RCC 7860 (cell line): ENCODE measurements at regions not wholly inside any gene's neighbourhood (a gene's known extent, or its start where the extent isn't known, plus 50 kb on each side); places are given as distances from the start of the nearest gene placed in this dataset.

ENCODE experiments used
- DNase-seq: peaks from one replicate; pipeline ENCODE4 v3.0.0-alpha.2; 2015; ENCODE audit warnings: low spot score
- FAIRE-seq: peaks from 2 replicates; lab custom pipeline; 2012; peaks lifted over from hg19 to GRCh38; lab: Jason Lieb, UNC

DNA sequence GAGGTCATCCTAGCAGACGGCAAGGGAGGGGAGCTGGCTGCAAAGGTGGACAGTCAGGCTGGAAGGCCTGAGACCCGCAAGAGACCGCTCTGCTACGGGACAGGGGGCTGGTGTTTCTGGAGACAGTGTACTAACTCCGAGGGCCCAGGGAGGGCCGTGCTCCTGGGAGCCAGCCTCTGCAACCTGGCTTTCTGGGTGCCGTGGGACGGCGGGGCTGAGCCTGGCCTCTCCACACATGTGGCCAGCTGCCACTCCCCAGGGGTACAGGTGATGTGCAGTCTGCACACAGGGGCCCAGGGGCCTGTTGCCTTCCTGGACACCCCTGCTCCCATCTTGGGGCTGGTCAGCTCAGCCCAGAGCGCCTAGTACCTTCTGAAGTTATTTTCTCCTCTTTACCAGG is 92.2 kb downstream of the MRPL36 start:
- no peak for FAIRE-seq
- DNase-seq, result no peak

DNA sequence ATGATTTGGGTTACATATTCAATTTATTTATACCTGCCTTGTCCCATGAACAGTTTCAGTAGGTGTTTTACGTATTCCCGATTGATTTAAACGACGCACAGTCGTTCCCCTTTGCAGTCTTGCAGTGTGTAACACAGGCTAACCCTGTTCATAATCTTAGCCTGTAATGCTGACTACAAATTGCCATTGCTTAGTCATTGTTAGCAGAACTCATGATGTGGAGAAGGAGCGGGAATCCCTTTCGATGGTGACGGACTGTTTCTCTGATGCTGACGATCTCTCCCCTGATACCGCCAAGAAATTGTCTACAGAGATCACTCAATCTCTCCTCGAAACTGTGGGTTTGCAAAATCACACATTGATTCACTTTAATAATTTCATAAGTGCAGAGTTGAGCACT is 93.2 kb downstream of the MRPL36 start:
- no peak for FAIRE-seq

DNA sequence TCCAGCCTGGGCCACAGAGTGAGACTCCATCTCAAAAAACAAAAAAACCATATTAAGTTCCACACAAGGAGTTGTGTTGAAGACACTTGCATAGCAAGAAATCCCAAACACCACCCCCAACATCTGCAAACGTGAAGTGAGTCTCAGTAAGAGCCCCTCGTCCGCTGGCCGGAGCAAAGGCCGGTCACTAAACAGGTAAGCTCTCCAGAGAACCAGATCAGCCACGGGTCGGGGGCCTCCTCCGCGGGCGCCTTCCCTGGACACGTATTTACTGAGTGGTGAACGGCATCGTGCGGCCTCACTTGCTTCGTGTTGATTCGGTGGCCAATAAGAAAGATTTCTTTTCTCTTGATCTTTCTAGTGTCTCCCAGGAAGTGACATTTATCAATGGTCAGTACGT is 93.6 kb downstream of the MRPL36 start:
- DNase-seq, result no peak
- no peak for FAIRE-seq

More for the DNA sequence above, 93.2 kb downstream of the MRPL36 start:
- no peak for DNase-seq

DNA sequence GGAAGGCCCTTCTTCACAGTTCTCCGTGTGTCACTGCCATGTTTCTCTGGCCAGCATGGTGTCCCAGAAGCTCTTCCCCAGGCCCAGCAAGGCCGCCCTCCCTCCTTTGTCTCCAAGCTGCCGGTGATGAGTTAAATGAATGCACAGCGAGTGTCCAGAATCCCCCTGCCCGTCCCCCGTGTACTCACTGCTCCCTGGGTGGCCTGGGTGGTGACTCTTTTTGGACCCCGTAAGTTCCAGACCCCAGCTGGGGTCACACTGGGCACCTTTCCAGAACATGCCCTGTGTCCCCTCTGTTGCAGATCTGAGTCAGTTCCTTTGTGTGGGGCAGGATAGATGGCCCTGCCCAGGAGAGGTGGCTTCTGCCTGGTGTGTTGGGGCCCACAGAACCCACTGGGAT is 95.0 kb downstream of the MRPL36 start:
- FAIRE-seq, result no peak
- DNase-seq, result no peak

DNA sequence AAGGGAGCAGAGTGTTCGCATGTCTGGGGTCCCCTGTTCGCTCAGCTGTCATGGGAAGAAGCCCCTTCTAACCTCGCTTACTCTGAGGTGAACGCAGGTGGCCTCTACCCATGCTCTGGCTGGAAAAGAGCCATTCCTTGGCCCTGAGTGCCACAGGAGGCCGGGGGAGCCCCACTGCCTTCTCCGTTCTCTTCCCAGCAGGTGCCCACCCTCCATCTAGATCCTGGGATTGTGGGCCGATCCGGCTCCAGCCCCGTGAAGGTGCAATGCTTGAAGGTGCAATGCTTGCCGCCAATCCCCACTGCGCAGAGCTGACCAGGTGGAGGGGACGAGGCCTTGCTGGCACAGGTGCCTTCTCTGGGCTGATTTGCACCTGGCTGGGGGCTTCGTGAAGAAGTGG is 95.4 kb downstream of the MRPL36 start:
- DNase-seq, result no peak

DNA sequence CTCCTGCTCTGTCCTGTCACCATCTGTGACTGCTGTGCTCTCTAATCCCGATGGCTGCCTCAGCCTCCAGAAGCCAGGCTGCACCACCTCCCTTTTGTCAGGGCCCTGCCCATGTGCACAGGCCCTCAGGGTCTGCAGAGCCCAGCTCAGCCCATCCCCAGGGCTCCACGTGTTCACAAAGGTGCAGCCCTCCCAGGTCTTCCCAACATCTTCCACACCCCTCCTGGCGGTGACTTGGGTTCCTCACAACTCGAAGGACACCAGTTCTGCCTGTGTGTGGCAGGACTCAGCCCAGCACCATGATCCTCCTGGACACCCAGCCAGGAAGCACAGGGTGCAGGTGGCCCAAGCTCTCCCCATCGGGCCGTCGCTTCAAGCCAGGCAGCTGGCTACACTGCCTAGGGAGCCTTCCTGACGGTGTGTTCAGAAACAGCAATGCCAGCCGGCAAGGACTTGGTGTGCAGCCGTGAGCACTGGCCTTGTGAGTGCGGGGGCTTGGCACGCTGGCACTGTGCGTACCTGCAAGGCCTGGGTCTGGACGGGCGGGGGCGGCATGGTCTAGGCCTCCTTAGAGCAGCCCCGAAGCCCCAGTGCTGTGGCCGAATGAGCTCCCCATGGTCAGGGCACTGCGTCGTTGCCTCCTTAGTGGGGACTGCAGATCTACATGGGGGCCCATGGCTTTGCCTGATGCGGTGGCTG is 96.1 kb downstream of the MRPL36 start:
- DNase-seq (no peak), FAIRE-seq (no peak)

More for the DNA sequence above, 95.4 kb downstream of the MRPL36 start:
- FAIRE-seq, result no peak

DNA sequence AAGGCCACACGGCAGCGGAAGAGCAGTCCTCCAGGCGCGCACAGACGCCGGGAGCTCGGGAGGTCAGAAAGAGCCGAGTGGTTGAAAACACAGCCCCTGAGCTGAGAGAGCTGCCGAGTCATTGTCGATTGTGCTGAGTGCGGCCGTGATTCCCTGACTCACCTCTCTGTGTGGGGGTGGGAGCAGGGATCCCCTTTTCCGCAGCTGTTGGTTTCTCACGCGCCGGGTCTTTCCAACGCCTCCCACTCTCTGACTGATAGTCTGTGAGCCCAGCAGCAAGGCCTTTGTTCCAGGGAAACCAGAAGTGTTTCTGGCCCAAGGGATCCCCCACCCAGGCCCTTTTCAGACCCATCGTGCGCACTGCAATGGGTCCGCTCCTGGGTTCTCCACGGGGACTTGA is 97.3 kb downstream of the MRPL36 start:
- FAIRE-seq (no peak), DNase-seq (no peak)

DNA sequence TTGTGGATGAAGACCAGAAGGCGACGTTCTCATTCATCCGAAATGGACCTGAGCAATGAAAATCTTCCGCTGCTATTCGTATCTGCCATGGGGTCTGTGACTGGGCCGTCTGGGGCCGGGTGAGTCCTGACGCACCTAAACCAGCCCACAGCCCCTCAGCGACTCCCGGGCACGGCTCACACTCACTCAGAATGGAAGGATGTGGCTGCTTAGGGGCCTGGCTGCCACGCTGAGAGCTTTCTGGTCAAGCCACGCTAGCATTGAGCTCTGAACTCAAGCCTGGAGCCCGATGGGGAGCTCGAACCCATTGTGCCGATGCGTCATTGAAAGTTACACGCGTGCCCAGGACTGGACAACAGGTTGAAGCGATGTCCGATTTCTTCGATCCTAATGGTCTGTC is 97.8 kb downstream of the MRPL36 start:
- no peak for DNase-seq
- FAIRE-seq, result no peak

DNA sequence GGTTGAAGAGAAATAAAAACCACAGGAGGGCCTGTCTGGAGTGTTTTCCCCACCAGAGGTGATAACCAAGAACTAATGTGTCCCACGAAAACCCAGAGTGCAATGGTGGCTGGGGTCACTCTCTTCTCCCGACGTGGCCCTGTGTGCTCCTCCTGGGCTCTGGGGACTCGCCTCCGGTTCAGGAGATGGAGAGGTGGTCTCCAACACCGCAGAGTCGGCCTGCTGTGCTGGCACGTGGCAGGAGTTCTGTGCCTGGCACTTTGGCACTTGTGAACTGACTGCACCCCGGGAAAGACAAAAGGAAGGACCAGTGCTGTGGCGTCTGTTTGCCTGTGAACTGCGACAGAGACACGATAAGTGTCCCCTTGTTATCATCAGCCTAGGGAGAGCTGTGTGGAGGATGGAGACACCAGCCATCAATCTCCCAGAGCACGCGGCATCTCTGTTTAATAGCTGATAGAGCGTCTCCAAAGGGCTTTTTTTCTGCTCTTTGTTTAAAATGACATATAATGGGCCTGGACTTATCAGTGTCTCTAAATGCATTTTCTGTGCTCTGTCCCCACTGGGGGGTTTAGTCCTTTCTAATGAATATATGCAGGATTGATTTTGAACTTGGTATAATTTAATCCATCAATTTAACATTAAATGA is 98.3 kb downstream of the MRPL36 start:
- DNase-seq (no peak), FAIRE-seq (no peak)

DNA sequence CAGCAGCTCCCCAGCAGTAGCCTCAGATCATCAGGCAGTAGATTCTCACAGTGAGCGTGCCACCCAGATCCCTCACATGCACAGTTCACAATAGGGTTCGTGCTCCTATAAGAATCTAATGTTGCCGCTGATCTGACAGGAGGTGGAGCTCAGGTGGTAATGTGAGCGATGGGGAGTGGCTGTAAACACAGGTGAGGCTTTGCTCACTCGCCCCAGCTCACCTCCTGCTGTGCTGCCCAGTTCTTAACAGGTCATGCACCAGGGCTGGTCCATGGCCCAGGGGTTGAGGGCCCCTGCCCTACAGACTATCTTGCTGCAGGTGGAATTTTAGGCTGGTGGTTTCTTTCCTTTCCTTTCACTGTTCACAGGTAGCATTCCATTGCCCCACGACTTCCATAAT is 100.2 kb downstream of the MRPL36 start:
- no peak for DNase-seq
- no peak for FAIRE-seq

DNA sequence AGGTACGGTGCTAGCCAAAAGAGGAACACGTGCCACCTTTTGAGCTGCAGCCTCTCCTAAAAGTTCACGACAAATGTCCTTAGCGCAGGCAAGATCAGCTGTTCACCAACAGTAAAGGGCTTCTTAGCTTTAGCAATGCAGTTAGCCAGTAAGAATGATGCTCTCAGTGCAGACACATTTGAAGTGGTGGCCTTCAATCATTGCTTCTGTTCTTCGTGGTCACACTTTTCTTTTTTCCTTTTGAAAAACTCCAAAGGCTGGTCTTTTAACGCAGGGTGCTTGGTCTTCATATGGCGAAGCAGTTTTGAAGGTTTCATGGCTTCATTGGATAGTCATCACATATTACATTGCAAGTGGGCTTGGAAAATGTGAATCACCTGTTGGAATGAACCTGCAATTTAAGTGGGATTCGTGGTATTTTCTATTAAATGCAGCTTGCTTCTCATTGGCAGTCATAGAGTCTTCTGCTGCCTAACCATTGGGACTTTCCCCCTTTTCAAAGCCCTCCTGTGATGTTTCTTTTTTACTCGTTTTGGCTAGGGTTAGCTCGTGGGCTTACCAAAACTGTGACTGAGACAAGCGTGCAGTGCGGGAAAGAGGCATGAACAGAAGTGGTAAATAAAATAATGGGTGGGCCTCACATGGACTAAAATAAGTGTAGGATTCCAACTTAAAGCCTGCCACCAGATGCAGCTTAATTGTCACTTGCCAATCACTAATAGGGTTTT is 100.9 kb downstream of the MRPL36 start:
- DNase-seq (no peak), FAIRE-seq (no peak)

DNA sequence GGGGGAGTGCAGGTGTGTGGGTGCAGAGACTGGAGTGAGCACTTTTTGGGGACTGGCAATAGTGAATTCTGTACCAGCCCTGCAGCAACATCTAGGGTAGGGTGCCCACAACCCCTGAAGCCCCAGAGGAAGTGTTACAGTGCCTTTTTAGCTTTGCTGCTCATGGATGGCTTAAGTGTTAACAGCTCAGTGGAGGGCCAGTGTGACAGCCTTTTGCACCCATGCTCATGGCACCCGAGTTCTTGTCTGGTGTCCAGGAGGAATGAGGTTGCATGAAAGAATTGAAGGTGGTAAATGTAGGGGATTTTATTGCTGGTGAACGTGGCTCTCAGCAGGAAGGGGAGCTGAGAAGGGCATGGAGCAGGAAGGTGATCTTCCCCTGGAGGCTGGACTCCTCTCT is 107.3 kb downstream of the MRPL36 start:
- FAIRE-seq (no peak), DNase-seq (no peak)

DNA sequence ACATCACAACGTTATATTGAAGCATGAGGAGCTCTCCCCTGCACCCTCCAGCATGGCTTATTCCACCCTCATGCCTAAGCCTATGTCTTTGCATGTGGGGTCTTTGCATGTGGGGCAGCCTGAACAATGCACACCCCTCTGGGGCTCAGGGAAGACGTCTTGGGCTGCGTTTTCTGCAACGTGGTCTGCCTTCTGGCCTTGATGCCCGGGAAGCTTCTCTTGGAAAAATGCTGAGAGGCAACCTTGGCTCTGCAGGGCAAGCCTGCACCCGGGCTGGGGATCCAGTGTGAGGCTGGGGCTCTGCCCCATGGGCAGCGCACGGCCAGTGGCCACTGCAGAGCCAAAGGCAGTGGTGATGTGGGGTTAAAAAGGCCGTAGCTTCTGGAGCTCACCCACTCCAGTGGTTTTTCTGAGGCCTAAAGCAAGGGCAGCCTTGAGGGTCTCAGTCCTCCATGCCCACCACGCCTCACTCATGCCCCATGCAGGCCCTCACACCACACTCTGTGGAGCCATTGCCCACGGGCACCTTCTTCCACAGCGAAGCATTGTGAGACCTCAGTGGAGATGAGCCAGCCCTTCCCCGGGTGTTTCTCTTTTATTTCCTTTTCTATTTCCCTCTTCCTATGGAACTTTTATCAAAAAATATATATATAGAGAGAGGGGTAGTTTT is 112.2 kb downstream of the MRPL36 start:
- no peak for DNase-seq
- FAIRE-seq, result no peak

DNA sequence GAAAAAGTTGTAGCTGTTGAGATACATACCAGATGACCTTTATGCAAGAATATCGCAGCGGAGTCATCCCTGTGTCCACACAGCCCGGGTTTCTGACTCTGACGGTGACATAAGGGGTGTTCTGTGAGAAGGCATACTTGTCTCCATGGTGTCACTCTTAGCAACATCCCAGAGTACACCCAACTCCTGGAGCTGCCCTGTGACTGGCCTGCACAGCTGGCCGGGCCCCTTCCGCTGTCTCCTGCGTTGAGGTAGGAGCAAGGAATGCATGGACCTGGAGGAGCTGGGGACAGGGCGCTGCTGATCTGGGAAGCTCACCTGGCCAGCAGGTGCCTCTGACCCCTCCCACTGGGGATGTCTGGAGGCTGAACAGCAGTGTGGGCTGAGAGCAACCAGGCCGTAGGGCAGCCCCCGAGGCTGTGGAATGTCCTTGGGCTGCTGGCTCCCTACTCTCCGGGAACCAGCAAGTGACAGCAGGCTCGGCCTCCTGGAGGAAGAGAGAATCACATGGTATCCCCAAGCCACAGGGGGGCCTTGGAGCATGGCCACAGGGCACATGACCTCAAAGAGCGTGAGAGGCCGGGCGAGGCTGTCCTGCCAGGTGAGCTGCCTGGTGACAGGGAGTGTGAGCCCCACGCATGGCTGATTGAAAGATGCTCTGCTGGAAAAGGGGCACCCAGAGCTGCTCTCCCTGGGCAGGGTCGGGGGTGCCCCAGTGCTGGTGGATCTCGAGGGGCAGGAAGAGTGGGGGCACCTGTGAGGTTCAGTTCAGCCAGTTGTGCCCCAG is 113.4 kb downstream of the MRPL36 start:
- FAIRE-seq, result no peak

DNA sequence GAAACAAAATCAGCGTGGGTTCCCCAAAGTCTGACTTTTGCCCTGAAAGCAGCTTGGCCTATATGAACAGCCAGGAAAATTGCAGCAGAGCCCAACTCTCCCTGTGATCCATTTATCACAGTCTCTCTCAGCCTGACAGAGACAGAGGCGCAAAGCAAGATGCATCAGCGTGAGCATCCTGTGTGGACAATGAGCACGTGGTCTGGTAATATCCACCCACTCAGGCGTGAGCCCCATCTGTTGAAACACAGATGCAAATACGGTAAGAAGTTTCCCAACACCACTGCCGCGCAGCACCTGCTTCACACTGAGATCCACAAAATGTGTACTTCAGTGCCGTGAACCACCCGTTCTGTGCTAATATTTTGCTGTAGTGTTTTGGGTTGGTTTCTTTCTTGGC is 114.6 kb downstream of the MRPL36 start:
- FAIRE-seq (no peak), DNase-seq (no peak)

More for the DNA sequence above, 113.4 kb downstream of the MRPL36 start:
- DNase-seq, result no peak

DNA sequence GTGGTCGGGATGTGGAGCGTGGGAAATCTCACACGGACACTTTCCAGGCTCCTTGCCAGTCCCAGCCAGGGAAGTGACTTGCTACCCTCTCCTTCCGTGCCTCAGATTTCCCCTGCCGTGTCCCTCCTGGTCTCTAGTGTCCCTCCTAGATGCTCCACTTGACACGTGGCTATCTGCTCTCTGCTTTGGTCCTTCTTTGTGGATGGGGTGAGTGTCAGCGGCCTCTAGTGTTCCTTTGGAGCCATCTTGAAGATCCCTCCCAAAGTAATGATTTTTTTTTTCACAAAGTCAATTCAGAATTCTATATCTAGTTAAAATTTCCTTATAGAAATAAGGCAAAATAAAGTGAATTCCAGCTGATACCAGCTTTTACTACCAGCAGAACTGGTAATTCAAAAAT is 117.7 kb downstream of the MRPL36 start:
- DNase-seq, result no peak
- no peak for FAIRE-seq

DNA sequence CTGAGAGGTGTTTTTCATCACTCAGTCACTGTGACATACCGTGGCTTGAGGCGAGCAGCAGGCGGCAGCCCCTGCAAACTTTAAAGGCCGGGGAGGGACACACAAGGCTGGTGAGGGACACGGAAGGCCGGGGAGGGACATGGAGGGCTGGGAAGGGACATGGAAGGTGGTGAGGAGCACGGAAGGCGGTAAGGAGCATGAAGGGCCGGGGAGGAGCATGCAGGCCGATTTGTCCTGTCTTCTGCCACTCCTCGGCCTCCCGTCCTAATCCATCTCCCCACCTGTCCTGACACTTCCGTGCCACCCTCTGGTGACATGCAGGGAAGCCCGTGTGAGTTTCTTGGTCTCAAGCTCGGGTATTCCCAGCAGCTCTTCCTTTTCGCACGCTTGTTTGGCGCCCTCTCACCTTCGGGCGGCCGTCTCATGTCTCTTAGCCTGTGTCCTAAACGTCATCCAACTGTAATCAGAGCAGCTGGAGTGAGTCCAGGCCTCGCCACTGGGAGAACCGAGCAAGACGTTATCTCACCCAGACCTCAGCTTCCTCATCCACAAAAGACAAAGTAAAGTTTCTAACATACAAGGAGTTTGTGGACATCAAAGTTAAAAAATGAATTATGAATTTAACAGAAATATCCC is 126.5 kb downstream of the MRPL36 start:
- FAIRE-seq, result no peak
- no peak for DNase-seq

DNA sequence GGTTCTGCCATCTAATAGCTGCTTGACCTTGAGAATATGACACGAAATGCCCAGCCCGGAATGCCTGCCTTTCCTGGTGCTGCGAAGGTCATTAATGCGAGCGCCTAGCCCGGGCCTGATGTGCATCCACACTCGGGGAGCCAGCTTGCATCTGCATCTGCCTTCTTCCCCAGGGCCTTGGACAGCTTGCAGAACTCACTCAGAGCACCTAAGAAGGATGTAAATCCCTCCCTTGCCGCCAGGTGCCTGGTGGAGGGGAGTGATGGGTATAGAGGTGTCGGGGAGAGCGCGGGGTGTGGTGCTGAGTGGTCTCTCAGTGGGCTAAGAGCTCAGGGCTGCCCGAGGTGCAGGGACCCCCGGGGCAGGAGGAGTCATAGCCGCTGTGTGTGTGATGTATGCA is 127.2 kb downstream of the MRPL36 start:
- DNase-seq (no peak), FAIRE-seq (no peak)

DNA sequence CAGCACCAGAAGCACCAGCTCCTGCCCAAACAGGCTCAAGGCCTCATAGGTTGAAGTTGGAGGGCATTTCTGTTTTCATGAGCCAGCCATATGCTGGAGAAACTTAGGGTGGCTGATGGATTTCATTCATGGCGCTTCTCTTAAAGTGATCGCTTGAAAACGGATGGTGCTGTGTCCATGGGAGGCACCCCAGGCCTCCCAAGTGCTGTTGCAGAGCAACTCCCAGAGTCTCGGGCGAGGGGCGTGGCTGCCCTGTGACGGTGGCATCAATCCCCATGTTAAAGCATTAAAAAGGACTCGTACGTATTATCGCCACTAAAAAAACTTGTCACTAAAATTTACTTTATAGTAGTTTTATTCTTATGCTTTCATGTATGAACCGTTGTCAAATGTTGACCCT is 128.3 kb downstream of the MRPL36 start:
- no peak for FAIRE-seq
- DNase-seq, result no peak

DNA sequence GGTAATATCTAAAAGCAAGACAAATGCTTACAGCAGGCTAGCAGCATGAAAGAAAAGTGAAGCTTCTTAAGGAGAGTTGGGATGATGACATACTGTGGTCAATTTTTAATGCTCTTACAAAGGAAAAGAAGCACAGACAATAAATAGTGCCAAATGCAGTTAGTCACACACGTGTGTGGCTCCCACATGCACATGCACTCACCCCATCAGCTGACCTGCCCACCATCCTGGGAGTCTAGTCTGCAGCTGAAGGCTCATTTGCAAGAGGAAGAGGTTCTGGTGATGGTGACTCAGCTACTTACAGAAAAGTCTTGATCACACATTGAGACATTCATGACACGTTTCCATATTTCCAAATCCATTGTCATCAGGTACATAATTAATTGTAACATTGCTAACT is 129.3 kb downstream of the MRPL36 start:
- DNase-seq, result no peak
- no peak for FAIRE-seq
